WTC11 (cell line): ENCODE measurements at regions not wholly inside any gene's neighbourhood (a gene's known extent, or its start where the extent isn't known, plus 50 kb on each side); places are given as distances from the start of the nearest gene placed in this dataset.
"Not testable (repeated sequence)": the region's sequence is repeated elsewhere in the genome, so short reads cannot be mapped to it uniquely, and the experiment has no call there.

Experiments
- ATAC-seq: fragments of 200-7000 bp; cut with Tn5 transposase; 2 replicates; pipeline ENCODE4 v1.10.0; 2021; ENCODE audit warnings: mild to moderate bottlenecking, moderate library complexity
- CTCF ChIA-PET: fragments of 300-600 bp; sonication (Branson Sonifier 250); formaldehyde crosslinking; loops from one replicate; lab custom pipeline; 2021; ENCODE audit warnings: antibody characterized with exemption; lab: Charles Lee
- POLR2A ChIA-PET: fragments of 350-600 bp; sonication (Branson Sonifier 250); formaldehyde crosslinking; loops from one replicate; lab custom pipeline; 2021; ENCODE audit warnings: antibody characterized with exemption; lab: Charles Lee
- DNase-seq: peaks from one replicate; pipeline ENCODE4 v3.0.0; 2021; ENCODE audit warnings: low spot score
- H3K27ac Mint-ChIP-seq: 2 replicates; pipeline ENCODE4 v1.8.0; 2021; ENCODE audit warnings: mixed read lengths
- H3K27me3 Mint-ChIP-seq: 2 replicates; pipeline ENCODE4 v1.8.0; 2021; ENCODE audit warnings: low read depth, mild to moderate bottlenecking, moderate library complexity, mixed read lengths
- H3K36me3 Mint-ChIP-seq: 2 replicates; pipeline ENCODE4 v1.8.0; 2021; ENCODE audit warnings: mixed read lengths
- H3K4me1 Mint-ChIP-seq: 2 replicates; pipeline ENCODE4 v1.8.0; 2022; ENCODE audit warnings: mixed read lengths
- H3K4me3 Mint-ChIP-seq: 2 replicates; pipeline ENCODE4 v1.8.0; 2021; ENCODE audit warnings: mild to moderate bottlenecking, moderate library complexity, mixed read lengths
- H3K9me3 Mint-ChIP-seq: 2 replicates; pipeline ENCODE4 v1.8.0; 2021; ENCODE audit warnings: mixed read lengths
- CREB1 ChIP-seq: sonication (generic); formaldehyde crosslinking; IDR thresholded peaks from 2 replicates; pipeline ENCODE4 v1.8.0; 2023; ENCODE audit warnings: mild to moderate bottlenecking, missing genetic modification reagents
- CREM ChIP-seq: sonication (generic); formaldehyde crosslinking; IDR thresholded peaks from 2 replicates; pipeline ENCODE4 v1.8.1; 2022; ENCODE audit warnings: mild to moderate bottlenecking, missing genetic modification reagents, moderate library complexity
- FOXJ3 ChIP-seq: sonication (generic); formaldehyde crosslinking; IDR thresholded peaks from 2 replicates; pipeline ENCODE4 v1.9.0; 2021; ENCODE audit warnings: missing genetic modification reagents, mild to moderate bottlenecking, borderline replicate concordance
- GTF2I ChIP-seq: fragments of 250-450 bp; sonication (Bioruptor Pico); conservative IDR thresholded peaks from 2 replicates; pipeline ENCODE4 v1.4.0; 2021; ENCODE audit warnings: mild to moderate bottlenecking
- HMGA2 ChIP-seq: fragments of 250-450 bp; sonication (Bioruptor Pico); IDR thresholded peaks from 2 replicates; pipeline ENCODE4 v1.4.0; 2021; ENCODE audit warnings: mild to moderate bottlenecking, moderate library complexity
- MLX ChIP-seq: sonication (generic); formaldehyde crosslinking; IDR thresholded peaks from 2 replicates; pipeline ENCODE4 v1.8.1; 2023; ENCODE audit warnings: mild to moderate bottlenecking, missing genetic modification reagents, moderate library complexity
- NFE2L1 ChIP-seq: sonication (generic); formaldehyde crosslinking; IDR thresholded peaks from 2 replicates; pipeline ENCODE4 v1.8.1; 2023; ENCODE audit warnings: missing genetic modification reagents
- OVOL2 ChIP-seq: fragments of 250-450 bp; sonication (Bioruptor Pico); IDR thresholded peaks from 2 replicates; pipeline ENCODE4 v1.9.0; 2021; ENCODE audit warnings: mild to moderate bottlenecking, borderline replicate concordance
- RELA ChIP-seq: sonication (generic); formaldehyde crosslinking; IDR thresholded peaks from 2 replicates; pipeline ENCODE4 v1.8.1; 2022; ENCODE audit warnings: missing genetic modification reagents, mild to moderate bottlenecking, borderline replicate concordance
- SP1 ChIP-seq: sonication (generic); formaldehyde crosslinking; conservative IDR thresholded peaks from 2 replicates; pipeline ENCODE4 v1.8.1; 2022; ENCODE audit warnings: missing genetic modification reagents
- STAT6 ChIP-seq: sonication (generic); formaldehyde crosslinking; conservative IDR thresholded peaks from 2 replicates; pipeline ENCODE4 v1.8.1; 2023; ENCODE audit warnings: mild to moderate bottlenecking, low read depth, missing genetic modification reagents, moderate library complexity
- USF1 ChIP-seq: sonication (generic); formaldehyde crosslinking; IDR thresholded peaks from 2 replicates; pipeline ENCODE4 v1.8.0; 2022; ENCODE audit warnings: mild to moderate bottlenecking, missing genetic modification reagents
- ZMAT4 ChIP-seq: fragments of 250-450 bp; sonication (Bioruptor Pico); IDR thresholded peaks from 2 replicates; pipeline ENCODE4 v1.9.0; 2021; ENCODE audit warnings: mild to moderate bottlenecking
- ZNF232 ChIP-seq: sonication (generic); formaldehyde crosslinking; IDR thresholded peaks from 2 replicates; pipeline ENCODE4 v1.8.0; 2022; ENCODE audit warnings: mild to moderate bottlenecking, missing genetic modification reagents
- ZNF281 ChIP-seq: sonication (generic); formaldehyde crosslinking; IDR thresholded peaks from 2 replicates; pipeline ENCODE4 v1.8.0; 2023; ENCODE audit warnings: mild to moderate bottlenecking, missing genetic modification reagents
- ZNF425 ChIP-seq: fragments of 250-450 bp; sonication (Bioruptor Pico); conservative IDR thresholded peaks from 2 replicates; pipeline ENCODE4 v1.9.0; 2021; ENCODE audit warnings: mild to moderate bottlenecking

- H3K27me3 Mint-ChIP-seq = no peaks in the 10 kb centered on the region
- H3K36me3 Mint-ChIP-seq = no peaks in the 10 kb centered on the region
- DNase-seq (no peak), ATAC-seq (no peak)
- no peak for TF ChIP-seq CREM (CRISPR knock-in tag)
- TF ChIP-seq NFE2L1 = no peak
- TF ChIP-seq STAT6 (CRISPR knock-in tag) = no peak
- no peak for TF ChIP-seq ZMAT4 (CRISPR knock-in tag)
- TF ChIP-seq MLX (CRISPR knock-in tag) = no peak
- TF ChIP-seq SP1 (CRISPR knock-in tag) = no peak
- TF ChIP-seq RELA (CRISPR knock-in tag) = no peak
- no peak for TF ChIP-seq ZNF232 (CRISPR knock-in tag)
- TF ChIP-seq FOXJ3 (CRISPR knock-in tag) = no peak
- TF ChIP-seq ZNF281 = no peak
- no peak for TF ChIP-seq USF1
- no peak for TF ChIP-seq GTF2I (CRISPR knock-in tag)
- TF ChIP-seq CREB1 = no peak
- no peak for TF ChIP-seq HMGA2 (CRISPR knock-in tag)
- TF ChIP-seq OVOL2 = no peak
- TF ChIP-seq ZNF425 = no peak
- TF ChIP-seq, all 79 proteins: peak for 0
- Mint-ChIP-seq H3K27ac (no peak overlapping the region), H3K9me3 (no peaks in the 10 kb centered on the region; the same call in 1 of the 2 replicates), H3K4me3 (no peak overlapping the region), H3K4me1 (peaks cover under 1% of the 10 kb centered on the region; the same call in 1 of the 2 replicates)
- ChIA-PET CTCF (no interaction called here), POLR2A (no interaction called here)
Measured at GRCh38 chr16:62732092-62732491, 695.9 kb upstream of the CDH8 start.

- DNase-seq, H3K27ac Mint-ChIP-seq, H3K4me1 Mint-ChIP-seq, H3K36me3 Mint-ChIP-seq, ATAC-seq, H3K4me3 Mint-ChIP-seq, POLR2A ChIA-PET, H3K27me3 Mint-ChIP-seq: not testable (repeated sequence)
- H3K9me3 Mint-ChIP-seq = peaks cover 14% of the 10 kb centered on the region
- CTCF ChIA-PET = interaction anchor here (1.2 to 1.6 kb wide), 3 partner anchors 13 to 320 kb away, joined by 3 to 6 read pairs (median 4); no protein-coding TSS in a partner anchor
Measured at GRCh38 chr16:62724670-62725269, 688.5 kb upstream of the CDH8 start.
